Tibial nerve (tissue), 3 donors: ENCODE measurements at regions not wholly inside any gene's neighbourhood (a gene's known extent, or its start where the extent isn't known, plus 50 kb on each side); places are given as distances from the start of the nearest gene placed in this dataset.

Experiments
- CTCF ChIP-seq, 5 experiments: fragments of 200-600 bp in 3 of 5; fragments of 450-650 bp in 2 of 5; sonication (generic) in 3 of 5; IDR thresholded peaks; one replicate each; pipeline ENCODE4 v1.5.1; 2016 to 2019; ENCODE audit warnings: antibody characterized with exemption in 5 of 5, mild to moderate bottlenecking in 3 of 5, moderate library complexity in 2 of 5
- POLR2A ChIP-seq, 2 donors: fragments of 450-650 bp; IDR thresholded peaks; one replicate each; pipeline ENCODE4 v1.6.1; 2017; ENCODE audit warnings: antibody characterized with exemption in 2 of 2, mild to moderate bottlenecking in 2 of 2, moderate library complexity in 2 of 2

- TF ChIP-seq POLR2A (IDR thresholded peaks at IDR 0.05) (no peak), CTCF (IDR thresholded peaks at IDR 0.05) (no peak)
Measured at GRCh38 chr2:217362710-217363109, 502.8 kb upstream of the TNP1 start.
